Epithelial cell of proximal tubule (primary cell): ENCODE measurements at regions not wholly inside any gene's neighbourhood (a gene's known extent, or its start where the extent isn't known, plus 50 kb on each side); places are given as distances from the start of the nearest gene placed in this dataset.
"Not testable (repeated sequence)": the region's sequence is repeated elsewhere in the genome, so short reads cannot be mapped to it uniquely, and the experiment has no call there.

ENCODE experiments used
- DNase-seq: peaks from one replicate; pipeline ENCODE4 v3.0.0-alpha.2; 2011; ENCODE audit warnings: low read depth
- H3K4me3 ChIP-seq: 2 replicates; pipeline ENCODE4 v1.5.1; 2011; ENCODE audit warnings: low read depth, mild to moderate bottlenecking, low read length
- TF ChIP-seq, protein P1 (sequence below): conservative IDR thresholded peaks from 2 replicates; pipeline ENCODE4 v1.5.1; 2012; ENCODE audit warnings: low read depth, mild to moderate bottlenecking, low read length

DNA sequence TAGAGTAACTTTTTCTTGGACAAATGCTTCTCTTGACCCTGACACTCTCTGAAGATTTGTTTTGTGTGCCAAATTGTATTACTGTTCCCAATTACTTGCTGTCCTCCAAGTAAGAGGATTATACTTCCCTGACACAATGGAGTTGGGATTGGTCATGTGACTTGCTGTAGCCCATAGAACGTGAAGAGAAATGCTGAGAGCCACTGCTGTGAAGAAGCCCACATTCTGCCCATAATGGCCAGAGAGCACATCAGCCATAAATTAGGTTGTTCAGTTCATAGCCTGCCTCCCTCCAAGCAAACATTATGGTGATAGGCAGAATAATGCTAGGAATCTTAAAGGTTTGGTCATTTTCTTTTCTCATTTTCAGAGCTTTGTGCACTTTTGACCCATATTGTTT, 198.9 kb downstream of the SPATA31A1 start:
- H3K4me3 ChIP-seq, DNase-seq: not testable (repeated sequence)

DNA sequence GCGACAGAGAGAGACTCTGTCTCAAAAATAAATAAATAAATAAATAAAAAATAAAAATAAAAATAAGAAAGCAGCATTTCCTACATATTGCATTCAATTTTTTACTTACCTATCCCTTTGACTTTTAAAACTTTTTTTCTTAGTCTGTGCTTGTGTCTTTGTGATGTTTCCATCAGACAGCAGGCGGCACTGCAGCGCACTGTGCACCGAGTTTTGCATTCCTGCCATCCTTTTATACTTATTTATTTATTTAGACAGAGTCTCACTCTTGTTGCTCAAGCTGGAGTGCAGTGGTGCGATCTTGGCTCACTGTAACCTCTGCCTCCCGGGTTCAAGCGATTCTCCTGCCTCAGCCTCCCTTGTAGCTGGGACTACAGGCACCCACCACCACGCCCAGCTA, 203.9 kb downstream of the SPATA31A1 start:
- TF ChIP-seq, protein P1, sequence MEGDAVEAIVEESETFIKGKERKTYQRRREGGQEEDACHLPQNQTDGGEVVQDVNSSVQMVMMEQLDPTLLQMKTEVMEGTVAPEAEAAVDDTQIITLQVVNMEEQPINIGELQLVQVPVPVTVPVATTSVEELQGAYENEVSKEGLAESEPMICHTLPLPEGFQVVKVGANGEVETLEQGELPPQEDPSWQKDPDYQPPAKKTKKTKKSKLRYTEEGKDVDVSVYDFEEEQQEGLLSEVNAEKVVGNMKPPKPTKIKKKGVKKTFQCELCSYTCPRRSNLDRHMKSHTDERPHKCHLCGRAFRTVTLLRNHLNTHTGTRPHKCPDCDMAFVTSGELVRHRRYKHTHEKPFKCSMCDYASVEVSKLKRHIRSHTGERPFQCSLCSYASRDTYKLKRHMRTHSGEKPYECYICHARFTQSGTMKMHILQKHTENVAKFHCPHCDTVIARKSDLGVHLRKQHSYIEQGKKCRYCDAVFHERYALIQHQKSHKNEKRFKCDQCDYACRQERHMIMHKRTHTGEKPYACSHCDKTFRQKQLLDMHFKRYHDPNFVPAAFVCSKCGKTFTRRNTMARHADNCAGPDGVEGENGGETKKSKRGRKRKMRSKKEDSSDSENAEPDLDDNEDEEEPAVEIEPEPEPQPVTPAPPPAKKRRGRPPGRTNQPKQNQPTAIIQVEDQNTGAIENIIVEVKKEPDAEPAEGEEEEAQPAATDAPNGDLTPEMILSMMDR = peak; percentile 41
- DNase-seq, H3K4me3 ChIP-seq: not testable (repeated sequence)

- DNase-seq, H3K4me3 ChIP-seq: not testable (repeated sequence)
Measured at GRCh38 chr9:39566782-39567181, 211.3 kb downstream of the SPATA31A1 start.

DNA sequence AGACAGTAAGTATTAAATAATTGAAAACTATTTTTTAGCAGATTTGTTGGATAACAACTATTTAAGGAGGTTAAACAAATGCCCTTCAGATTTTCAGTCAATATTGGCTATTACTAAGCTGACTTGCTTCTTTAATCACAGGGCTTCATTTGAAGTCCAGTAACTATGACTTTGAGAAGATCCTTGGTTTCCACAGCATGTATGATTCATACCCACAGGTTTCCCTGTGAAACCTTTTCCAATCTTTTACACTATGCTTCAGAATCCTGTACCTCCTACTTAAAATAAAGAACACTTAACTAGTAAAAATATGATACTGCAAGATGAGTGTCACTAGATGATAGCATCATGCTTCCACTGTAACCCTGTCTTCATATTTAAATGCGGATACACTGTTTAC, 211.9 kb downstream of the SPATA31A1 start:
- not testable (repeated sequence) for H3K4me3 ChIP-seq, DNase-seq

DNA sequence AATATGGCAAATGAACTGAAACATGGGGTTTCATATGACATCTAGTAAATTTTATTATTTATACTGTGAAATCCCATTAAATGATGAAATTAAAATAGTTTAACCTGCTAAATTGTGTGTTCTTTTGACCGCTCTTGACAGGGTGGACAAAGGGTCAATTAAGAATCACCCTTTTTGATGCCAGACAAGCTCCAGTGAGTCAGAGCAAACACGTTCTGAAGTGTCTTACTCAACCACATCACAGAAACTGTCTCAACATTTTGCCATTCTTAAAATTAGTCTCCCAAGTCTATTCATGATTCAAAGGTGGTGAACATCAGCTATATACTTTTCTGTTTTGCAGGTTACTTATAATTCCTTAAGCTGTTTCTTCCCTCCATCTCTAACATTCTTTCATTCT, 213.4 kb downstream of the SPATA31A1 start:
- not testable (repeated sequence) for DNase-seq, H3K4me3 ChIP-seq

- DNase-seq, H3K4me3 ChIP-seq: not testable (repeated sequence)
Measured at GRCh38 chr9:39573024-39574022, 217.9 kb downstream of the SPATA31A1 start.

DNA sequence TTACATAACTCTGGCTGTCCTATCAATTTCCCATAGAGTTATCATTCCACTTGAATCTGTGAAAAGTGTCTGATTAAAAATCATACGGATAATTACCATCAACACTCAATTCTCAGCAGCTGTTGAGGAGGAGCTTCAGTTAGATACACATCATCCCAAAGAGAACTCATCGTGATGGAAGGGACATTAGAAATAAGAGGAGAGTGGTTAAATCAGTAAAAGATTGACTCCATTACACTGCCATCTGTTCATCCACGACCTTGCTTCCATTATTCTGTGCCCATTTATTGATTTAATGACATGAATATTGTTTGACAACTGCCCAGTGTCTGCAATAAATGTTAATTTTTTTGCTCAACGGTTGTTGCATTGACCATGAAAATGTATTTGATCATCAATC, 223.5 kb downstream of the SPATA31A1 start:
- DNase-seq, H3K4me3 ChIP-seq: not testable (repeated sequence)

- H3K4me3 ChIP-seq, DNase-seq: not testable (repeated sequence)
Measured at GRCh38 chr9:39581296-39581695, 225.8 kb downstream of the SPATA31A1 start.

GRCh38 chr9:39582677-39583412, 227.4 kb downstream of the SPATA31A1 start:
- not testable (repeated sequence) for H3K4me3 ChIP-seq, DNase-seq

- not testable (repeated sequence) for DNase-seq, H3K4me3 ChIP-seq
Measured at GRCh38 chr9:39583413-39583747, 227.9 kb downstream of the SPATA31A1 start.

GRCh38 chr9:39585233-39585632, 229.8 kb downstream of the SPATA31A1 start:
- not testable (repeated sequence) for H3K4me3 ChIP-seq, DNase-seq

DNA sequence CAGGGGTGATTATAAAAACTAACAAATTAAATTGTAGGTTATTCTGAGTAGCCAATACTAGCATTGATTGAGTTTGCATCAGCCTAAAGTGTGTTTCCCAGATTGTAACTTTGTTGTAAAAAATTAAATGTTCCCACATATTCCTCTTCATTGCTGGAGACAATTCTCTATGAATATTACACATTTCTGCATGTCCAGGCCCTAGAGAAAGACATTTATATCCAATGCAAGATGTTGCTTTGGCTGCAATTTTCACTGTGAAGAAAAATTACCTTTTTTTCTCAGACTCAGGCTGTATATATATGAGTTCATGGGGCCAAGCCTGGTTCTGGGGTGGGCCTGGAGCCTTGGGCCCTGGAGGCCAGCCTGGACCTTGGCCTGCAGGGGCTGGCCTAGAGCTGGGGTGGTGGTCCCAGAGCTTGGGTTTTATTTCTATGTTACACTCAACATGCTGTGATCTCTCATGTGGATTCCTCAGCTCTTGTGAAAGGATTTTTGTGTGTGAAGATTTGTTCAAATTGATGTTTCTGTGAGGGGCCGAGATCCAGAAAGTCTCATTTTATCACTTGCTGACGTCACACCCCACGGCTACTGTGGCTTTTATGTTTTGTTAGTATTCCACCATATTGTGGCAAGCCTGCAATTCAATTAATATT, 232.5 kb downstream of the SPATA31A1 start:
- no peak for DNase-seq
- H3K4me3 ChIP-seq = no peak overlapping the region
- TF ChIP-seq, protein P1 = no peak
